Nephron progenitor cell (in vitro differentiated cells): ENCODE measurements at regions not wholly inside any gene's neighbourhood (a gene's known extent, or its start where the extent isn't known, plus 50 kb on each side); places are given as distances from the start of the nearest gene placed in this dataset.

ENCODE experiments used
- DNase-seq: peaks from one replicate; pipeline ENCODE4 v3.0.0; 2021
- H3K27ac Mint-ChIP-seq: 2 replicates; pipeline ENCODE4 v1.8.0; 2021; ENCODE audit warnings: mild to moderate bottlenecking, moderate library complexity, mixed read lengths
- H3K27me3 Mint-ChIP-seq: 2 replicates; pipeline ENCODE4 v1.8.0; 2021; ENCODE audit warnings: mild to moderate bottlenecking, low read depth, mixed read lengths; ENCODE audit not compliant: poor library complexity
- H3K36me3 Mint-ChIP-seq: 2 replicates; pipeline ENCODE4 v1.8.0; 2021; ENCODE audit warnings: low read depth, mixed read lengths
- H3K4me1 Mint-ChIP-seq: 2 replicates; pipeline ENCODE4 v1.8.0; 2021; ENCODE audit warnings: mixed read lengths
- H3K4me3 Mint-ChIP-seq: 2 replicates; pipeline ENCODE4 v1.8.0; 2021; ENCODE audit warnings: mild to moderate bottlenecking, moderate library complexity, mixed read lengths
- H3K9me3 Mint-ChIP-seq: 2 replicates; pipeline ENCODE4 v1.8.0; 2021; ENCODE audit warnings: mild to moderate bottlenecking, moderate library complexity, mixed read lengths
- CTCF ChIP-seq: fragments of 200-600 bp; sonication (generic); IDR thresholded peaks from 2 replicates; pipeline ENCODE4 v1.5.0; 2021; ENCODE audit warnings: antibody characterized with exemption

- Mint-ChIP-seq H3K9me3 (no peaks in the 10 kb centered on the region), H3K27me3 (peaks cover 8% of the 10 kb centered on the region), H3K4me1 (no peaks in the 10 kb centered on the region), H3K27ac (no peak overlapping the region), H3K4me3 (no peak overlapping the region), H3K36me3 (no peaks in the 10 kb centered on the region)
- TF ChIP-seq CTCF = no peak
- DNase-seq = no peak
Measured at GRCh38 chr5:148949841-148950470, 112.9 kb downstream of the SH3TC2 start.

GRCh38 chr5:148950471-148950863, 112.4 kb downstream of the SH3TC2 start:
- no peaks in the 10 kb centered on the region for H3K4me1 Mint-ChIP-seq
- TF ChIP-seq CTCF = no peak
- H3K27me3 Mint-ChIP-seq = peaks cover 8% of the 10 kb centered on the region
- H3K9me3 Mint-ChIP-seq = no peaks in the 10 kb centered on the region
- H3K27ac Mint-ChIP-seq = no peak overlapping the region
- H3K4me3 Mint-ChIP-seq = no peak overlapping the region
- no peaks in the 10 kb centered on the region for H3K36me3 Mint-ChIP-seq
- no peak for DNase-seq

GRCh38 chr5:148950892-148951291, 112.0 kb downstream of the SH3TC2 start:
- no peak for TF ChIP-seq CTCF
- H3K27me3 Mint-ChIP-seq = peaks cover 8% of the 10 kb centered on the region
- no peak overlapping the region for H3K27ac Mint-ChIP-seq
- H3K4me3 Mint-ChIP-seq = no peak overlapping the region
- no peak for DNase-seq
- H3K36me3 Mint-ChIP-seq = no peaks in the 10 kb centered on the region
- no peaks in the 10 kb centered on the region for H3K9me3 Mint-ChIP-seq
- no peaks in the 10 kb centered on the region for H3K4me1 Mint-ChIP-seq

GRCh38 chr5:148951612-148952011, 111.2 kb downstream of the SH3TC2 start:
- no peaks in the 10 kb centered on the region for H3K9me3 Mint-ChIP-seq
- H3K4me3 Mint-ChIP-seq = no peak overlapping the region
- no peak overlapping the region for H3K27ac Mint-ChIP-seq
- DNase-seq = no peak
- no peak for TF ChIP-seq CTCF
- H3K27me3 Mint-ChIP-seq = peaks cover 8% of the 10 kb centered on the region
- H3K4me1 Mint-ChIP-seq = no peaks in the 10 kb centered on the region
- no peaks in the 10 kb centered on the region for H3K36me3 Mint-ChIP-seq

GRCh38 chr5:148952097-148952867, 110.6 kb downstream of the SH3TC2 start:
- no peaks in the 10 kb centered on the region for H3K9me3 Mint-ChIP-seq
- no peaks in the 10 kb centered on the region for H3K4me1 Mint-ChIP-seq
- H3K27ac Mint-ChIP-seq = no peak overlapping the region
- H3K4me3 Mint-ChIP-seq = no peak overlapping the region
- DNase-seq = no peak
- H3K27me3 Mint-ChIP-seq = peaks cover 8% of the 10 kb centered on the region
- no peaks in the 10 kb centered on the region for H3K36me3 Mint-ChIP-seq
- TF ChIP-seq CTCF = no peak

GRCh38 chr5:148953711-148954110, 109.2 kb downstream of the SH3TC2 start:
- no peaks in the 10 kb centered on the region for H3K4me1 Mint-ChIP-seq
- no peak for DNase-seq
- TF ChIP-seq CTCF = no peak
- H3K36me3 Mint-ChIP-seq = no peaks in the 10 kb centered on the region
- peaks cover 10% of the 10 kb centered on the region for H3K27me3 Mint-ChIP-seq
- H3K4me3 Mint-ChIP-seq = no peak overlapping the region
- H3K9me3 Mint-ChIP-seq = no peaks in the 10 kb centered on the region
- H3K27ac Mint-ChIP-seq = no peak overlapping the region
